HG03066 (cell line): ENCODE measurements at regions not wholly inside any gene's neighbourhood (a gene's known extent, or its start where the extent isn't known, plus 50 kb on each side); places are given as distances from the start of the nearest gene placed in this dataset.

ENCODE experiments used
- ATAC-seq: cut with Tn5 transposase; IDR thresholded peaks from one replicate; pipeline ENCODE4 v1.9.1; 2021; ENCODE audit warnings: low read depth; ENCODE audit not compliant: unreplicated experiment

- ATAC-seq = no peak
Measured at GRCh38 chr20:50386641-50386960, 123.6 kb upstream of the PTPN1 start.

- no peak for ATAC-seq
Measured at GRCh38 chr20:50387218-50387995, 122.8 kb upstream of the PTPN1 start.

GRCh38 chr20:50387996-50388332 is 122.2 kb upstream of the PTPN1 start:
- no peak for ATAC-seq

GRCh38 chr20:50388733-50389437 is 121.3 kb upstream of the PTPN1 start:
- ATAC-seq = no peak

- no peak for ATAC-seq
Measured at GRCh38 chr20:50389438-50389807, 120.8 kb upstream of the PTPN1 start.

- no peak for ATAC-seq
Measured at GRCh38 chr20:50389808-50390684, 120.1 kb upstream of the PTPN1 start.

GRCh38 chr20:50390685-50391443 is 119.3 kb upstream of the PTPN1 start:
- no peak for ATAC-seq

GRCh38 chr20:50391444-50392137 is 118.6 kb upstream of the PTPN1 start:
- ATAC-seq = no peak

- no peak for ATAC-seq
Measured at GRCh38 chr20:50392138-50392866, 117.9 kb upstream of the PTPN1 start.

- no peak for ATAC-seq
Measured at GRCh38 chr20:50393242-50393641, 116.9 kb upstream of the PTPN1 start.

- ATAC-seq = no peak
Measured at GRCh38 chr20:50393990-50394561, 116.1 kb upstream of the PTPN1 start.

GRCh38 chr20:50394569-50394968 is 115.6 kb upstream of the PTPN1 start:
- ATAC-seq = no peak

- ATAC-seq = no peak
Measured at GRCh38 chr20:50395251-50395729, 114.9 kb upstream of the PTPN1 start.

GRCh38 chr20:50395914-50396488 is 114.2 kb upstream of the PTPN1 start:
- no peak for ATAC-seq

- ATAC-seq = no peak
Measured at GRCh38 chr20:50396623-50397022, 113.6 kb upstream of the PTPN1 start.

- ATAC-seq = no peak
Measured at GRCh38 chr20:50397058-50397457, 113.1 kb upstream of the PTPN1 start.

- ATAC-seq = no peak
Measured at GRCh38 chr20:50398064-50398463, 112.1 kb upstream of the PTPN1 start.

GRCh38 chr20:50398471-50398820 is 111.7 kb upstream of the PTPN1 start:
- no peak for ATAC-seq
